RWPE2 (cell line): ENCODE measurements at regions not wholly inside any gene's neighbourhood (a gene's known extent, or its start where the extent isn't known, plus 50 kb on each side); places are given as distances from the start of the nearest gene placed in this dataset.

Source experiments
- ATAC-seq: fragments of 200-7000 bp; cut with Tn5 transposase; 3 replicates; pipeline ENCODE4 v1.9.1; 2021; ENCODE audit warnings: low read depth
- DNase-seq: peaks from one replicate; pipeline ENCODE4 v3.0.0-alpha.2; 2020; ENCODE audit warnings: low spot score
- H3K27ac ChIP-seq: fragments of 450-650 bp; 2 replicates; pipeline ENCODE4 v1.5.1; 2017; ENCODE audit warnings: mild to moderate bottlenecking; ENCODE audit not compliant: poor library complexity, severe bottlenecking
- H3K27me3 ChIP-seq: fragments of 250-450 bp; sonication (Bioruptor Pico); 2 replicates; pipeline ENCODE4 v1.5.1; 2021; ENCODE audit warnings: mild to moderate bottlenecking, moderate library complexity; ENCODE audit not compliant: insufficient read depth, poor library complexity, severe bottlenecking
- H3K36me3 ChIP-seq: fragments of 250-450 bp; sonication (Bioruptor Pico); 2 replicates; pipeline ENCODE4 v1.5.1; 2020; ENCODE audit warnings: low read depth, mild to moderate bottlenecking, moderate library complexity
- H3K4me1 ChIP-seq: fragments of 250-450 bp; sonication (Bioruptor Pico); 2 replicates; pipeline ENCODE4 v1.5.1; 2021; ENCODE audit warnings: mild to moderate bottlenecking, moderate library complexity; ENCODE audit not compliant: insufficient read depth, poor library complexity, severe bottlenecking
- H3K4me3 ChIP-seq: fragments of 250-450 bp; sonication (Bioruptor Pico); 2 replicates; pipeline ENCODE4 v1.5.1; 2021; ENCODE audit warnings: mild to moderate bottlenecking, moderate library complexity; ENCODE audit not compliant: severe bottlenecking
- H3K9me3 ChIP-seq: fragments of 250-450 bp; sonication (Bioruptor Pico); 2 replicates; pipeline ENCODE4 v1.5.1; 2021; ENCODE audit warnings: mild to moderate bottlenecking, moderate library complexity; ENCODE audit not compliant: severe bottlenecking
- CTCF ChIP-seq: fragments of 450-650 bp; IDR thresholded peaks from one replicate; pipeline ENCODE4 v1.5.1; 2017; ENCODE audit warnings: mild to moderate bottlenecking, moderate library complexity; ENCODE audit not compliant: poor library complexity, severe bottlenecking

DNA sequence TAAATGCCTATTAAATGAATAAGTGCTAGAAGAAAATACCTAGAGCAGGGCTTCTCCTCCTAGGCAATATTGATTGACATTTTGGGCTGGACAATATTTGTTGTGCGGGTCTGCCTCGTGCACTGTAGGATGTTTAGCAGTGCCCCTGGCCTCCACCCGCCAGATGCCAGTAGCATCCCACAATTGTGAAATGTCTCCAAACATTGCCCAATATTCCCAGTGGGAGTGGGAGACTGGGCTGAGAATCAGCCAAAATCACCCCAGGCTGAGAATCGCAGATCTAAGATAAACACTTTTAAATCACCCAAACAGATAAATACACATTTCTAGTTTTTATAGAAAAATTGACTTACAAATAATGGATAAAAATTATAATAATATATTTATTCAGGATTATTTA lies 916.2 kb upstream of the LCORL start:
- DNase-seq (no peak), ATAC-seq (no peak)
- TF ChIP-seq CTCF: no peak

DNA sequence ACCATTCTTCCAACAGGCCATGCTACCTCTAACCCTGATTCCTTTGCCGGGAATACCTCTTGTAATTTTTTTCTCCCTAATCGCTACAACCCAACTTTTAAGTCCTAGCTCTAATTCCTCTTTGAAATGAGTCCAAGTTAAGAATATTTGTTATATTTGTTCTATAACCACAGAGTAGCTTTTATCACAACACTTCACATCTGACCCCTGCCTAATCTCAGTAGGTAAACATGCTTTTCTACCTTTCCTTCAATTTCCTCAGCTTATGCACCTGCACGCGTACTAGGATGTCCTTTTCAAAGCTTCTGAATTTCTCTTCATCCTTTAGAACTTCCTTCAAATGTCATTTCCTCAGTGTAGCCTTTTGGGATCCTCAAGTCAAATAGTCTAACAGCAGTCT lies 915.5 kb upstream of the LCORL start:
- no peaks in the 10 kb centered on the region for H3K9me3 ChIP-seq
- no peaks in the 10 kb centered on the region for H3K27me3 ChIP-seq
- no peak overlapping the region for H3K4me3 ChIP-seq
- no peak overlapping the region for H3K27ac ChIP-seq
- DNase-seq (no peak), ATAC-seq (no peak)
- no peaks in the 10 kb centered on the region for H3K4me1 ChIP-seq
- no peak for TF ChIP-seq CTCF
- no peaks in the 10 kb centered on the region for H3K36me3 ChIP-seq

More for the DNA sequence above, 916.2 kb upstream of the LCORL start:
- H3K4me1 ChIP-seq: no peaks in the 10 kb centered on the region
- no peak overlapping the region for H3K27ac ChIP-seq
- no peak overlapping the region for H3K4me3 ChIP-seq
- H3K27me3 ChIP-seq: no peaks in the 10 kb centered on the region
- no peaks in the 10 kb centered on the region for H3K9me3 ChIP-seq
- H3K36me3 ChIP-seq: no peaks in the 10 kb centered on the region

- Histone ChIP-seq H3K4me3 (no peak overlapping the region), H3K27me3 (no peaks in the 10 kb centered on the region), H3K36me3 (no peaks in the 10 kb centered on the region), H3K4me1 (no peaks in the 10 kb centered on the region), H3K9me3 (no peaks in the 10 kb centered on the region), H3K27ac (no peak overlapping the region)
- TF ChIP-seq CTCF: no peak
- DNase-seq (no peak), ATAC-seq (no peak)
Observed at GRCh38 chr4:18935659-18936345, 914.2 kb upstream of the LCORL start.

DNA sequence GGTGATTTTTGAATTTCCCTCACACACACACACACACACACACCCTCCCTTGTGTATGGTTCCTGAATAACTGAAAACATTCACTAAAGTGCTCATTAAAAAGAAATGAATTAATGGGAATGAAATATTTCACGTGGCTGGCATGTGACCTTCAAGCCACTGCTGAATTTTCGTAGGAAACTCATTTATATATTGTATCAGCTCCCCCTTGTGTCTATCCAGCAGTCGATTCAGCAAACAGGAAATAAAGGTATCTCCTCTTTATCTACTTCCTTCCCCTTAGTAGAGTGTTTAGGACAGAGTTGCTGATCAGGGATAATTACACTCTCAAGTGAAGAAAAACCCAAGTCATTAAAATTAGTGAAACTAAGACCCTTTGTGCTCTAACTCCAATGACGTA lies 912.6 kb upstream of the LCORL start:
- H3K36me3 ChIP-seq: no peaks in the 10 kb centered on the region
- DNase-seq (no peak), ATAC-seq (no peak)
- H3K27ac ChIP-seq: no peak overlapping the region
- H3K4me1 ChIP-seq: no peaks in the 10 kb centered on the region
- no peaks in the 10 kb centered on the region for H3K27me3 ChIP-seq
- no peaks in the 10 kb centered on the region for H3K9me3 ChIP-seq
- TF ChIP-seq CTCF: peak; percentile 56
- H3K4me3 ChIP-seq: no peak overlapping the region

DNA sequence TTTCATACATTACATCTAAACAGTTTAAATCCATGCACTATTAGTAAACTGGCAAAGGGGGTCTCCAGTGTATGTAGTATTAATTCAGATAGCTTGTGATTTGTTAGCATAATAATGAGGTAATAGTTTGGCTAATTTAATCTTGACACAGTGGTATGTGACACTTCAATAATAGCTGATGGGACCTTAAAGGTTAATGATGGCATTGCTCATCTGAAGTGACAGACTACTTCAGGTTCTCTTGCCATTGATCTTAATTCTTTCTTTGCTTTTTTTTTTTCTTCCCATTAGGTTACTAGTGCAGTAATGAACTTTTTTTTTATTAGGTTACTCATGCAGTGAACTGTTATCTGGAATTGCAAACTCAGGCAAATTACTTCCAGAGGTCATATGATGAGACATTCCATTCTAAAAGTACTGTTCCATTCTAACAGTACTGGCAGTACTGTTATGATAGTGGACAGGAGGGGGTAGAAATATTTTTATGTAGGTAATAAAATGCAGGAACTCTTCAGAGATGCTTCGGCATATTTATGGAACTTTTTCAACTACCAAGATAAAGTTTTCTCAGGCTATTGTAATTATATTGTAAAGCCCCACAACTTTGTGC lies 911.3 kb upstream of the LCORL start:
- TF ChIP-seq CTCF: no peak
- DNase-seq (no peak), ATAC-seq (no peak)
- H3K4me3 ChIP-seq: no peak overlapping the region
- H3K36me3 ChIP-seq: no peaks in the 10 kb centered on the region
- no peaks in the 10 kb centered on the region for H3K27me3 ChIP-seq
- H3K9me3 ChIP-seq: no peaks in the 10 kb centered on the region
- H3K4me1 ChIP-seq: no peaks in the 10 kb centered on the region
- no peak overlapping the region for H3K27ac ChIP-seq
